IPS-18c (cell line): ENCODE measurements at regions not wholly inside any gene's neighbourhood (a gene's known extent, or its start where the extent isn't known, plus 50 kb on each side); places are given as distances from the start of the nearest gene placed in this dataset.

Experiments
- H3K4me3 ChIP-seq: 2 replicates; pipeline ENCODE4 v1.7.0; 2013; ENCODE audit warnings: low read depth, mild to moderate bottlenecking, low read length, moderate library complexity; ENCODE audit not compliant: insufficient read depth
- H3K9me3 ChIP-seq: one replicate; pipeline ENCODE4 v1.6.1; 2013; ENCODE audit warnings: mild to moderate bottlenecking, low read length, moderate library complexity; ENCODE audit not compliant: control insufficient read depth, insufficient read depth

GRCh38 chr2:146634230-146635097 is 1210.4 kb upstream of the ACVR2A start:
- Histone ChIP-seq H3K4me3 (no peak overlapping the region), H3K9me3 (no peaks in the 10 kb centered on the region)

DNA sequence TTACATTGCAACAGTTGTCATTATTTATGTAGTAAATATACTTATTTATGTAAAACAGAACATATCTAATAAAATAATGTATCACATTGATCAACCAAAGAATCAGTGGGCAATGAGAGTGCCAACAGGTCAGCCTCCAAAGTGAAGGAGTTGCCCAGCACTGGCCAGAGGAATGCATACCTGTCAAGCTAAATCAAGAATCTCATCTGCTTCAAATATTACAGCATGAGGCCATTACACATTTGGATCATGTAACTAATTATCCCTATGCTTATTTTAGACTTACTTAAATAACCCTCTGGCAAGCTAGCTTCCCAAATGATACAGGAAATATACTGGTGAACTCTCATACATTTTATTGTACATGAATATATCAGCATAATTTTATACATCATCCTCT is 1211.7 kb upstream of the ACVR2A start:
- H3K4me3 ChIP-seq = no peak overlapping the region
- H3K9me3 ChIP-seq = no peaks in the 10 kb centered on the region

DNA sequence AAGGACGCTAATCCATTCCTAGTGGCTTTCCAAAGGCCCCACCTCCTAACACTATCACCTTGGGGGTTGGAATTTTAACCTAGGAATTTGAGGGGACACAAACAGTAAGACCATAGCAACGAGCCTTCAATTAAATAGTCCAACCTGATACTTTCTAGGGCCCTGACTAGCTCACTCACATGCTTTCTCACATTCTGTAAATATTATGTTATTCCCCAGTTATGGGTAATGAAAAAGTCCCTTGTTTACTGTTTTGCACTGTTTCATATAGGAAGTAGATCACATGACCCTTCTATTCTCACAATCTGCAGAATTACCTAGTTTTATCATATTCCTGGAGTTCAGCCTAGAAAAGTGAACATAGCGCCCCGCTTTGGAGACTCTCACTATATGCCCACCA is 1212.1 kb upstream of the ACVR2A start:
- no peak overlapping the region for H3K4me3 ChIP-seq
- no peaks in the 10 kb centered on the region for H3K9me3 ChIP-seq

DNA sequence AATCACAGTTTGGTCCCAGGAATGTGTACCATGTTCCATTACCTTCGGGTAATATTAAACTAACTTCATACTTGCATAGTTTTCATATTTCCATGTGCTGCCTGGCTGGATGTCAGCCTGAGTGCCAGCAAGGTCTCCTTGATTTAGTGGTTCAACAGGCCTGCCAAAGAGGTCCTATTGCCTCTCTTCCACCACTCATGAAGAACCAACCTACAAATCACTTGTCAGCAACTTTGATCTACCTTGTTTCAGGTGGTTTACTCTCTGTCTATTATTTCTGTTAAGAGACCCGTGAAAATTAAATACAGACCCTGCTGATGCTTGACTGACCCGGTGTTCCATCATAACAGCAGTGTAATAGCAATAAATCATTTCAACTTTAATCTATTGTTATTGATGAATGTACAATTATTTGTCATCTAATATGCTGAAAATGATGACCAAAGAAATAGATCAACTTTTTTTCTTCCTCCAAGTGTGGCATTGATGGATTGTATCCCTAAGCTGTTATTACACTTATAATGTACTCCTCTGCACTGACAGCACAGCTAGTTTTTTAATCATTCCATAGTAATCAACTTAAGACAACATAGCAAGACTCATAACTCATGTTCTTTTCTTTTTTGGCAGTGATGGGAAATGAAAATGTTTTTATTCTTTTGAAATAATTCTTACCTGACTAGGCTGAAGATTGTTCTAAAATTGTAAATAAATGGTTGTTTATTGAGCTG is 1220.2 kb upstream of the ACVR2A start:
- no peaks in the 10 kb centered on the region for H3K9me3 ChIP-seq
- H3K4me3 ChIP-seq = no peak overlapping the region

DNA sequence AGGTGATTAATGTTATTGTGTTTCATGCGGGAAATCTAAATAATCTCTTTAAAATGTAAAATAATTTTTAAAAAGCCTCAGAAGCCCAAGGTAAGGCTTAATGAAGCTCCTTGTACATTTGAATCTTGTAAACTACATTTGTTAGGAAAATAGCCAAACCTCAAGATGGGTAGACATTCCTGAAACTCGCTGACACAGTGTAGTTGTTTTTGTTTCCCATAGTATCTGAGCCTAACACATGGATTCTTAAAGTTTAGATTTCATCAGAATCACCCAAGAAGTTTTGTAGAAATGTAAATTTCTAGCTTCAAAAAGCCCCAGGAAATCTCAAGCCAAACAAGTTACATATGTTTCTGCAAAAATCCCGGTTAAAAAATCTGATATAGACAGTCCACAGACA is 1221.1 kb upstream of the ACVR2A start:
- no peaks in the 10 kb centered on the region for H3K9me3 ChIP-seq
- no peak overlapping the region for H3K4me3 ChIP-seq

- no peak overlapping the region for H3K4me3 ChIP-seq
- H3K9me3 ChIP-seq = no peaks in the 10 kb centered on the region
Measured at GRCh38 chr2:146621656-146622055, 1223.2 kb upstream of the ACVR2A start.

- no peak overlapping the region for H3K4me3 ChIP-seq
- no peaks in the 10 kb centered on the region for H3K9me3 ChIP-seq
Measured at GRCh38 chr2:146615778-146616177, 1229.1 kb upstream of the ACVR2A start.

DNA sequence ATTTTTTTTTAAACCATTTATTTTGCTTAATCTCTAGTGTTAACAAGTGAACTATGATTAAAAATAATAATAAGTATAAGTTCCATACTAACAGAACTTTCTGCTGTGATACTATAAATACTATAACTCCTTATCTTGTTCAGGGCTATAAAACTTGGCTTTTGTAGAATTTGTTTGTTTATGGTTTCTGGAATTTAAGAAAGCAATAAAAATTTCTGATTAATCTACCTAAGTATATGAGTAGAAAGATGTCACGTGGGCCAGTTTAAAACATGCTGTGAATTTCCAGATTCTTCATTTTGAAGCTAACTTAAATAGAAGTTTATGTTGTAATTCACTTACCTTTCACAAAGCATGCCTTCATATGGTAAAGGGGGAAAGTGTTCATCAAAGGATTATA is 1236.3 kb upstream of the ACVR2A start:
- Histone ChIP-seq H3K9me3 (no peaks in the 10 kb centered on the region), H3K4me3 (no peak overlapping the region)

DNA sequence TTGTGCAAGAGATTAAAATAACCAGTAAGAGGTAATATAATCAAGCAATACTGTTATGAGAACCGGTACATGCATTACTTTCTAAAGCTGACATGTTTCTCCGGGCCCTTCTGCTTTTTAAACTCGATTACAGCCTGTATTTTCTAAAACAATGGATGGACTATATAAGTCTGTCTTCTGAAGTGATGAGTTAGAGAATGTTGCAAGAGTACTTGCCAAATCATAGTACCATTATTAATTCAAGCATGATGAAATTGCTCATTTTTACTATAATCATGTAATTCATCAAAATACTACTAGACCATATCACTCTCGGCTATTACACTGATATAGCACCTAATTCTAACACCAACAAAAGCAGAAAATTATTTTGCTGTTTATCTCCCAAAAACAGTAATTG is 1240.3 kb upstream of the ACVR2A start:
- Histone ChIP-seq H3K9me3 (no peaks in the 10 kb centered on the region), H3K4me3 (no peak overlapping the region)

DNA sequence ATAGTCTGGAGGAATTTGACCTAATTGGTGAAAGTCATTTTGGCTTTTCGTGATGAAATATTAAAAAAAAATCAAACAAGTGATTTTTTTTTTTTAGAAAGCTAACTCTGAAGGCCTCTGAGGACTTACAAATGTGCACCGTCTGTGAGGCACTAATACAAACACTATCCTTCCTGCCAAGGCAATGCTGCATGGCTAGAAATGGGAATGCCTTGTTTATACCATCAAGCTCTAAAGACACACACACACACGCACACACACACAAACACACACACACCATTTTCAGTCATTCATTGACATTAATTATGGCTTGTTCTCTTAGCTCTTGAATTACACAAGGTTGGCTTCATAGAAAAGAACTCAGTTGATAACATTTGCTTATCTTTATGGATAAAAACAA is 1242.0 kb upstream of the ACVR2A start:
- Histone ChIP-seq H3K4me3 (no peak overlapping the region), H3K9me3 (no peaks in the 10 kb centered on the region)

GRCh38 chr2:146602383-146602782 is 1242.4 kb upstream of the ACVR2A start:
- no peak overlapping the region for H3K4me3 ChIP-seq
- no peaks in the 10 kb centered on the region for H3K9me3 ChIP-seq

DNA sequence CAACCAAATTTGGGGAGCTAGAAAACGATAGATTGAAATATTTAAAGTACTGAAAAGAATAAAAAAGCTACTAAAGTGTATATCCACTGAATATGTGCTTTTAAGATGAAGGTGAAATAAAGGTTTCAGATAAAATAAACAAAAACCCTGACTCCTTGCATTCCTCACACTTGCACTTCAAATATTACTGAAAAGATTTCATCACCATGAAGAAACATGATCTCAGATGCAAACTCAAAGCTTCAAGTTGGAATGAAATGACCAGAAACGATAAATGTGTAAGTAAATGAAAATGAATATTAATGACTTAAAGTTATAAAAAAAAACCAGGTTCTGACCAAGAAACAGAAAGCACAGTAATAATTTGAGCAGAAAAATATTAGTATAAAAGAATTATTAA is 1246.0 kb upstream of the ACVR2A start:
- H3K4me3 ChIP-seq = no peak overlapping the region
- H3K9me3 ChIP-seq = no peaks in the 10 kb centered on the region

DNA sequence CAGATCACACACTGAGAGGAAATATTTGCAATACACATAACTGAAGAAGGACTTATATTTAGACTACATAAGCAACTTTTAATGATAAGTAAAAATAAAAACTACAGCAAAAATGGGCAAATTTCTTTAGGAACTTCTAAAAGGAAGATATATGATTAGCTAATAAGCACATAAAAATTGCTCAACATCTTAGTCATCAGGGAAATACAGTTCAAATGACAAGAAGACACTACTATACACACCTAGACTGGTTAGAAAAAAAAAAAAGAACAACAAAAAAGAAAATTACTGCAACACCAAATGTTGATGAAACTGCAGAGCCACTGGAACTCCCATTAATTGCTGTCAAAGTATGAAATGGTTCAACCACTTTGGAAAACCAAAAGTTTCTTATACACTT is 1247.5 kb upstream of the ACVR2A start:
- H3K4me3 ChIP-seq = no peak overlapping the region
- no peaks in the 10 kb centered on the region for H3K9me3 ChIP-seq

- Histone ChIP-seq H3K4me3 (no peak overlapping the region), H3K9me3 (no peaks in the 10 kb centered on the region)
Measured at GRCh38 chr2:146591908-146592307, 1252.9 kb upstream of the ACVR2A start.

- no peak overlapping the region for H3K4me3 ChIP-seq
- H3K9me3 ChIP-seq = no peaks in the 10 kb centered on the region
Measured at GRCh38 chr2:146587291-146587713, 1257.5 kb upstream of the ACVR2A start.

GRCh38 chr2:146584316-146584715 is 1260.5 kb upstream of the ACVR2A start:
- Histone ChIP-seq H3K9me3 (no peaks in the 10 kb centered on the region), H3K4me3 (no peak overlapping the region)

DNA sequence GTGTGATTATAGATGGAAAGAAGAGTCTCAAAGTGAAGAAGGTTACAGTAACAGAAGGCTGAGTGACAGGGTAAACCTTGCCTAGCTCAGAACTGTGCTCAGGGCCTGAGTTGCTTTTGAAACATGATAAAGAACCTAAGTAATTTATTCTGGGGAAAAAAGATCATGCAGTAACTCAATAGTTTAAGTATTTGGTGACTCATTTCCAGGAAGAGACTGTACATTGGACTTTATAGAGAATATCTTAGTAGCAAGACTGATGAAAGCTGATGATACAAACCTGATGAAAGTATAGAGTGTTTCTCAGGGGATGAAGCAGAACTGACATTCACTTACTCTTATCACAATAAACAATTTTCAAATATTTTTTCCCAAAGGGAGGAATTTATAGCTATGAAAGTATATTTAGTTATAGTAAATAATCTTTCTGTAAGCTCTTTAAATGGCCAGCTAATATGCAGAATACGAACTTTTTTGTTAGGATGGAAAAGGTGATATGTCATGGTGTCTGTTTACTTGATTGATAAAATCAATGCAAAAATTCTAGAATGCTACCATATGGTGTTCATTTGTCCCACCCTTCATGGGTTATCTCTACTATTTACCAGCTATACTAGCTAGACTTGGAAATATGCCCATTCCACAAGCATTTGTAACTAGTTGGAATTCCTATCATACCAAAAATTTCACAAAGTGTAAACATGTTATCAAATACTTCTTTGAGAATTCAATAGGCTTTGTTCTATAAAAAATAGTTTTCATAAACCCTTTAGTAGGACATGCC is 1265.5 kb upstream of the ACVR2A start:
- Histone ChIP-seq H3K4me3 (no peak overlapping the region), H3K9me3 (no peaks in the 10 kb centered on the region)
